Fibroblast of skin of right biceps (primary cell): ENCODE measurements at regions not wholly inside any gene's neighbourhood (a gene's known extent, or its start where the extent isn't known, plus 50 kb on each side); places are given as distances from the start of the nearest gene placed in this dataset.
A peak's percentile ranks its signal among the peaks of the same experiment; 100 is the strongest.

ENCODE experiments used
- DNase-seq: peaks from one replicate; pipeline ENCODE4 v3.0.0-alpha.2; 2013

GRCh38 chr5:35416217-35416988 lies 186.1 kb upstream of the PRLR start:
- no peak for DNase-seq

DNA sequence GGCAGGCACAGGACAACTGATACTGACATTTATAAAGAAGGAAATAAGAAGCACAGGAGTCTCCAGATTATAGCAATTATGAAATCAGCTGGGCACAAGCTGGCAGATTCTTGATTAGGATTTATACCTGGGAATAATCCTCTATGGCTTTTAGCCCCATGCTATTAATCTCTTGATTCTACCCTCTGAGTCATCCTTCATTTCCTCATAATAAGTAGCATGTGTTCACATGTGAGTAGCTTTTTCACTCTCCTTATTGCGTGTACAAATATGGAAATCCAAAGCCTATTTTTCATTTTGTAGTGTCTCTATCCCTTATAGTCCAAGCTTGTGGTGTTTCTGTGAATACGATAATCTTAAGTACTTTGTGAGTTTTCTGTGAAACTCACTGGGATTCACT lies 185.0 kb upstream of the PRLR start:
- DNase-seq, result no peak

- no peak for DNase-seq
Measured at GRCh38 chr5:35409361-35409760, 179.1 kb upstream of the PRLR start.

DNA sequence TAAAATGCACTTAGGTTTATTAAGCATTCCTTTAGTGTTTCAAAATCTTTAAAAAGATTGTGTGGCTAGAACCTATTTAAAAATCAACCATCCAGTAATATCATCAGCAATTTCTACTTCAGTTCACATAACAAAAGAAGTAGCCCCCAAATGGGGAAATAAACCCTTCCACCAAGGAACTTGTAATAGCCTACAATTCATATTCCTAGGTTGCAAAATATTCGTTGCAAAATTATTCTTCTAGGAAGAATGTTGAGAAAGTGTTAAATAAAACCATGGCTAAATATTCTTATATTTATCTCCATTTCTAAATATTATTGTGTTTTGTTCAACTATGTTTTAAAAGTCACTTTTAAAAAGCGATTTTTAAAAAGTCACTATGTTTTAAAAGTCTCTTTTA lies 177.9 kb upstream of the PRLR start:
- DNase-seq, result no peak

- DNase-seq, result no peak
Measured at GRCh38 chr5:35407697-35408096, 177.4 kb upstream of the PRLR start.

DNA sequence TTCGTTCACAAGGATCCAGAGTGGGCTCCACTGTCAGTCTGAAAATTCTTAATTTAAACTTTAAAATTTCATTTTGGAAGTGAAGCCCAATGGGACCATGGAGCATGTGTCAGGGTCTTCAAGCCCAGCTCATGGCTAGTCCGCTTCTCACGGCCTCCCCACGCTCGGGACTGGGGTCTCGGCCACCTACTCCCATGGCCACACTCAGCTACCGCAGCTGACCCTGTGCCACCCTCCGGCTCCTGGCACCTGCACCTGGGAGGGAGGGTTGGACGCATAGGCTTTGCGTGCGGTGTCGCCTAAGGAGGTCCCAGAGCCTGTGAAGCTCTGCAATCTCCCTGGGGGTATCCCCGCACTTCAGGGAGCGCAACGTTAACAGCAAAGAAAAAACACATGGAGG lies 175.7 kb upstream of the PRLR start:
- DNase-seq, result no peak

DNA sequence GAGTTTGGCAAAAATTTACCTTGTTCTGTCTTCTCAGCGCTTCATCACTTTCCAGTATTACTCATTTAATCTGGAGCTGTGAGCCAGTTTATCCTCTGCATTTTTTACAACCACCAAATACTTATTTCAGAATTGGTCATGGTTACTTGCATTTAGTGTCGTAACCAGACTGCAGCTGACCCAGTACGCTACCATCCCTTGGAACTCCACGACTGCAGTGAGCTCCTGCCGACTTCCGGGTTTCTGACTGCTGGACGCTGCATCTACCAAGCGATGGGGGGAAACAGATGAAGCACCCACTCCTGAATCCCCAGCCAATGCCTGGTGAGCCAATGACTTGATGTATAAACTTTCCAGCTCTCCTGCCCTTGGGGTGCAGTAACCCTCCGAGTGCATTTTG lies 174.4 kb upstream of the PRLR start:
- no peak for DNase-seq

GRCh38 chr5:35393901-35394300 lies 163.6 kb upstream of the PRLR start:
- DNase-seq, result no peak

DNA sequence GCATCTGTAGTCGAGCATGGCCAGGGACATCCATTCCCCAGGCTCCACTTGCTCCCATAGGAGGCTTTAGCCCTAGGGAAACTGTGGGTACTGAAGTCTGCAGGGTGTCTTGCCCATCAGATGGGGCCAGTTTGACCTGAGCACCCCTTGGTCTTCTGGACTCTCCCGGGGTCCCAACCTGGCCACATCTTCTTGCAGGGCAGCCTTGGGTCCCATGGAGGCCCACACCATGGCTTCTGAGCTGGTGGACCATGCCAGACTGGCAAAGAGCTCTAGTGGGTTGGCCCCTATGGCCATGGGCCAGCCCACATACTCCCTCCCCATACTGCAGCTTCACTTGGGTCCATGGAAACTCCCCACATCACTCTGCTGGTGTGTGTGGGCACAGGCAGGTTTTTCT lies 154.4 kb upstream of the PRLR start:
- no peak for DNase-seq

GRCh38 chr5:35383041-35383440 lies 152.8 kb upstream of the PRLR start:
- no peak for DNase-seq

GRCh38 chr5:35377653-35378052 lies 147.4 kb upstream of the PRLR start:
- no peak for DNase-seq

- DNase-seq, result no peak
Measured at GRCh38 chr5:35374584-35374983, 144.3 kb upstream of the PRLR start.

DNA sequence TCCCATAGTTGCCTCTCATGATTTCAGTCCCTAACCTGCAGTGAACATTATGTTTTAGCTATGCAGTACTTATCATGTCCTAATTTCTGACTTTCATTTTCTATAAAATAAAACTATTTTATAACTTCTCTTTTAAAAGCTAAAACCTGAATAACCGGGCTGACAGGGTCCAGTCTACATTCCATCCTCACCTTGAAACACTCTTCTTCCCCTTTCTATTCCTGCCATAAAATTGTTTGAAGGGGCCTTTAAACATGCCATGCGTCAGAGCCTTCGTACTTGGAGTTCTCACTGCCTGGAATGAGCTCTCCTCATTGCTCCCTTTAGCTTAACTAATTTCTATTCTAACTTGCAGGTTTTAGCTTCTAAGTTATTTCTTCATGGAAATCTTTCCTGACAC lies 143.0 kb upstream of the PRLR start:
- no peak for DNase-seq

DNA sequence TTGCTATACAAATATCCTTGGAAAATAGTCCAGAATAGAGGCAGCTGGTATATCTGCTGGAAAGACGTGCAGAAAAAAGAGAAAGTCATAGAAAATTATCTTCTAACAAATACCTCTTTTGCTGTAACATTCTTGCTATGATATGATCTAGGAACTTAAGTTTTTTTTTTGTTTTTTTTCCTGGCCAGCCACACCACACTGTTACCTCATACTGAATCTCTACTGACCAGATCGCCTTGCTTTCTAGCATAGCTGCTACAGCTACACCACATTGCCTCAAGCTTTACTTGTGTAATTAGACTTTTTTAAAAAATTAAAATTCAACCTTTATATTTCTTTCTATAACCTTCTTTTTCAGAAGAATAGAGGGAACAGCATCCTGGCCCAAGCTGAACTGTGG lies 142.2 kb upstream of the PRLR start:
- no peak for DNase-seq

GRCh38 chr5:35371951-35372426 lies 141.7 kb upstream of the PRLR start:
- DNase-seq, result no peak

DNA sequence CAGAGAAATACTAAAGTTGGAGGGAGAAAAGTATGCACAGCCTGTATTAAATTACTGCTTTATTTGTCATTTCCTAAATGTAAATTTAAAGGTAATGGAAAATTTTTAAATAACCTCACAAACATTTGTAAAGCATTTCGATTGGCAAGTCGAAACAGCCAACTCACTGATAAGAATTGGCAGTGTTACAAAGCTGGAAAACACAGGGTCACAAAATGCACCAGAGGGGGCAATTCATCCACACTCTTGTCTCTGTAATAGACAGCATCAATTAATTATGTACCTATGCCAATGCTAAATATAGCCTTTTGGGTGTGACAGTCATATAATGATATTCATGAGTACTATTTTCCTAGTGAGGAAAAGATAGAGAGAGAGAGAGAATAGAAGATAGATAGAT lies 140.6 kb upstream of the PRLR start:
- no peak for DNase-seq

- no peak for DNase-seq
Measured at GRCh38 chr5:35369965-35370790, 139.9 kb upstream of the PRLR start.

DNA sequence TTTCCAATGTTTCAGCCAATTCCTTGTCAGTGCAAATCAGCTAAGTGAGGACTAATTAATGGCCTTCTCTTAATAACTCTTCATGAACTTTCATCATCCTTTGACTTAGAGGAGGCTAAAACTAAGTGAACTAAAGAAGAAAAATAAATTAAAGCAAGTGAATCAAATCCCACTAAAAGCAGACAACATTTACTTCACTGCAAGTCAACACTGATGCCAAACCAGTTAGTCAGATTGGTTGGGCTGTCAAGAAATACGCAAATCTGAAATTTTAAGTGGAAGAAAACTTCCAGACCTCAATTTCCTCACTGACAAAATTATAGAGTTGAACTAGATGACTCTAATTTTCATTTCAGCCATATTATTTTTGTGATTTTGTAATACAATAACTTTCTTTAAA lies 137.2 kb upstream of the PRLR start:
- no peak for DNase-seq

GRCh38 chr5:35365758-35366157 lies 135.5 kb upstream of the PRLR start:
- DNase-seq, result peak; percentile 24

GRCh38 chr5:35364350-35364749 lies 134.1 kb upstream of the PRLR start:
- no peak for DNase-seq

DNA sequence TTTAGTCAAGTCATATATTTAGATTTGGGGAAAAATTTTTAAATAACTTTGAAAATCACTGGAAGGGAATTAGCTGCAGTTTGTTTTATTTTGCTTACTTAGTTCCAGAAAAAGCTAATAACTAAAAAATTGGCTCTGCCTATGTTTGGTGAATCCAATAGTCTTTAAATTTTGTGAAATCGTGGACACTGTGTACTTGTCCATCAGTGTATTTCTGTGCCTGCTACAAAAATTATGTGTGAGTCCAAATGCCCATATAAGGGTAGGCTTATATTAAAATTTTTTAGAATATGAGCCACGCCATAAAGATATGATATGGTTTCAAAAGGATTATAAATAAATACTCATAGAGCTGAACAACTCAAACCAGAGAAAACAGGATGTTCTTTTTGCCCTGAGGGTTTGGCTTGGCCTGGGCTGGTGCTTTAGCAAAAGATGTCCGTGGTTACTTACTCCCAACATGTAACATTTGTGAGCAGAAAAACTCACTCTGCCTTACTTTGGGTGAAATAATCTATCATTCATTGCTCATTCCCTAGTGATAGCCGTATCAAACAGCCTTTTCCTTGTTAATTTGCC lies 133.2 kb upstream of the PRLR start:
- no peak for DNase-seq

DNA sequence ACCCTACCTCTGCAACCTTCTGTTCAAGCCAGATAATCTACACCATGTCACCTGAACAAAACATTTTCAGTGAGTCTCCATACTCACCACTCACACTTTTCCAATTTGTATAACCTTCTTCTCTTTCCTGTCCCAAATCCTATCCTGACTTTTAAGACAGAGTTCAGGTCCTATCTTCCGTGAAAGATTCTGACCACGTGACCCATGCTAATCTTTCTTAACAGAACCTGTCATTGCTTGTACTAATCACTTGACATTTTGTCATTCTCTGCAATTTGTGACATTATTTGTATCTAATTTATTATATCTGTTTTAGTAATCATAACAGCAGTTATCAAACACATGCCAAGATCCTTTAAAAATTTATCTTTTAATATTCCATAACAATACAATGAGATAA lies 132.5 kb upstream of the PRLR start:
- DNase-seq, result no peak

DNA sequence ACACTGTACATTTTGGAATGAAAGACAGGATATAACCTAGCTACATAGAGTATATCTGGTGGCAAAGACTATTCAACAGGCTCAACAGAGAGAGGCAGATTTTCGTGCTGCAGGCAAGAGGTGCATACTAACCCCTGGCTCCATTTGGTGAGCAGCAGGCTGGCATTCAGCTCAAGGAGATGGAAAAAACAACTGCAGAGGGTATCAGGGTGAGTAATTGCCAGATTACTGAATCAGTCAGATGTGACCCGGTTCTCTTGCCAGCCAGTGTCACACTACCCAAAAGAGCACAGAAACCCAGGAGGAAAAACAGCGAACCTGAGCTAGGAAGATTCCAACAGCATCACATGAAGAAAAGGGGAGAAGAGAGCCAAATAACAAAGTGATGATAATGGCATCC lies 130.4 kb upstream of the PRLR start:
- DNase-seq, result no peak

DNA sequence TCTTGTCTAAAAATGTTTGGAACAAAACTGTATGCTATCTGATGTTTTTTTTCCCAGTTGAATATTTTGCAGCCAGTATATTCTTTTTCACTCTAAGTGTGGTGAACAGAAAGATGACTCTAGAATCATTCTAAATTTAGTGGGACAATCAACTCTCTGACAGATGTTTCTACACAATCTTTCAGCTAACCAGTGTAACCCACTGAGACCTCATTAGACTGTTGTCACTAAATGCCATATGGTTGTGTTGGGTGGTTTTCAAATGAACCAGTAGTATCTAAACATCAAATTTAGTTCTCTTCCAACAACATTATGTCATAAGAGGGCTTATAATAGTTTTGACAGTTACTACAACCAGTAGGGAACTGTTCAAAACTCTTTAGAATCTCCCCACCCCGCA lies 129.6 kb upstream of the PRLR start:
- no peak for DNase-seq
